ENCODE measurements at regions not wholly inside any gene's neighbourhood (a gene's known extent, or its start where the extent isn't known, plus 50 kb on each side); places are given as distances from the start of the nearest gene placed in this dataset.

- no peak overlapping the region for H3K4me3 ChIP-seq (ENCODE audit: low read depth, low read length)
- TF ChIP-seq CTCF (IDR thresholded peaks at IDR 0.05; ENCODE audit: low read depth, low read length) = no peak
Observed at GRCh38 chr11:25602959-25603358, 729.0 kb upstream of the ANO3 start.

GRCh38 chr11:25612806-25613205 lies 719.1 kb upstream of the ANO3 start:
- no peak overlapping the region for H3K4me3 ChIP-seq (ENCODE audit: low read depth, low read length)
- TF ChIP-seq CTCF (IDR thresholded peaks at IDR 0.05; ENCODE audit: low read depth, low read length) = no peak

GRCh38 chr11:25613451-25613850 lies 718.5 kb upstream of the ANO3 start:
- no peak for TF ChIP-seq CTCF (IDR thresholded peaks at IDR 0.05; ENCODE audit: low read depth, low read length)
- H3K4me3 ChIP-seq (ENCODE audit: low read depth, low read length) = no peak overlapping the region

GRCh38 chr11:25613865-25614264 lies 718.1 kb upstream of the ANO3 start:
- TF ChIP-seq CTCF (IDR thresholded peaks at IDR 0.05; ENCODE audit: low read depth, low read length) = no peak
- no peak overlapping the region for H3K4me3 ChIP-seq (ENCODE audit: low read depth, low read length)

GRCh38 chr11:25615069-25615468 lies 716.9 kb upstream of the ANO3 start:
- H3K4me3 ChIP-seq (ENCODE audit: low read depth, low read length) = no peak overlapping the region
- TF ChIP-seq CTCF (IDR thresholded peaks at IDR 0.05; ENCODE audit: low read depth, low read length) = no peak

GRCh38 chr11:25615841-25616240 lies 716.1 kb upstream of the ANO3 start:
- no peak overlapping the region for H3K4me3 ChIP-seq (ENCODE audit: low read depth, low read length)
- no peak for TF ChIP-seq CTCF (IDR thresholded peaks at IDR 0.05; ENCODE audit: low read depth, low read length)

- no peak overlapping the region for H3K4me3 ChIP-seq (ENCODE audit: low read depth, low read length)
- TF ChIP-seq CTCF (IDR thresholded peaks at IDR 0.05; ENCODE audit: low read depth, low read length) = no peak
Observed at GRCh38 chr11:25625094-25625493, 706.8 kb upstream of the ANO3 start.
